ENCODE measurements at regions not wholly inside any gene's neighbourhood (a gene's known extent, or its start where the extent isn't known, plus 50 kb on each side); places are given as distances from the start of the nearest gene placed in this dataset.
"Not testable (repeated sequence)": the region's sequence is repeated elsewhere in the genome, so short reads cannot be mapped to it uniquely, and the experiment has no call there.

DNA sequence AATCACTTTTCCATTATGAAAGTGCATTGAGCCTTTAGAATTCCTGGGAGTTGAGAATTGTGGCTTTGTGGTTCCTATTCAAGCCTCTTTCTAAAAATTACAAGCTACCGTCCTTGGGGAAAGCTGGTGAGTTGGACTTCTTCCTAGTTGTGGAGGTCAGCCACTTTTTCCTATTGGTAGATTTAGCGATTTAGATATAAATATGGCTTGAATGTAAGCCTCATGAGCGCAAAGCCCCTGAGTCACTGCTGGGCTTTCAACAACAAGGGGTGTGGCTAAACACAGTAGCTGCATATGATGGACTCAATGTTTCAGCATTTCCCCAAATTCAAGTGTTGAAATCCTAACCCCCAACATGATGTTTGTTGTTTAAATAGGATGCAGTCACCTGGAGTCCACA, 150.0 kb upstream of the IGFBP3 start:
- H3K9me3 ChIP-seq (ENCODE audit: control insufficient read depth, insufficient read depth, low read length): no peaks in the 10 kb centered on the region
- no peak for DNase-seq (ENCODE audit: low read depth in 4 of 6, low spot score in 6 of 6)
- no peak overlapping the region for H3K27ac ChIP-seq (ENCODE audit: low read depth, low read length)
- H3K36me3 ChIP-seq (ENCODE audit: control insufficient read depth, insufficient read depth, low read length): no peaks in the 10 kb centered on the region
- no peaks in the 10 kb centered on the region for H3K27me3 ChIP-seq (ENCODE audit: control insufficient read depth, insufficient read depth, low read length)
- no peaks in the 10 kb centered on the region for H3K4me1 ChIP-seq (ENCODE audit: control insufficient read depth, insufficient read depth, low read length)
- WGBS (ENCODE audit: insufficient coverage): 75% methylated on average over 1 of the region's 3 CpGs
- no peak overlapping the region for H3K4me3 ChIP-seq (ENCODE audit: low read depth, low read length)

DNA sequence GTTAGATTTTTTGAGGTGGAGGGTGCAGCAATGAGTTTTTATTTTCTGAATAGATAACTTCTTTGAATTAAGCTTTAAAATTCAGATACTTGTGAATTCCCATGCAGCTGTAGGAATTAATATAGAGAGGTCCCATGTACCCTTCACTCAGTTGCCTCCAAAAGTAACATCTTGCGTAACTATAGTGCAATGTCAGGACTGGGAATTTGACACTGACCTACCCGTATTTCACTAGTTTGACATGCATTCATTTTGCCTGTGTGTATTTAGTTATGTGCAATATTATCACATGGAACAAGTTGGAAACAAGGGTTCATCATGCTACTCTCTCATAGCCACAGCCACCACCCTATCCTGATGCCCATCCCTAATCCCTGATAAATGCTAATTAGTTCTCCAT, 147.1 kb upstream of the IGFBP3 start:
- WGBS (ENCODE audit: insufficient coverage): no CpG with 5 or more reads among the region's 2 CpGs
- no peaks in the 10 kb centered on the region for H3K36me3 ChIP-seq (ENCODE audit: control insufficient read depth, insufficient read depth, low read length)
- H3K9me3 ChIP-seq (ENCODE audit: control insufficient read depth, insufficient read depth, low read length): no peaks in the 10 kb centered on the region

DNA sequence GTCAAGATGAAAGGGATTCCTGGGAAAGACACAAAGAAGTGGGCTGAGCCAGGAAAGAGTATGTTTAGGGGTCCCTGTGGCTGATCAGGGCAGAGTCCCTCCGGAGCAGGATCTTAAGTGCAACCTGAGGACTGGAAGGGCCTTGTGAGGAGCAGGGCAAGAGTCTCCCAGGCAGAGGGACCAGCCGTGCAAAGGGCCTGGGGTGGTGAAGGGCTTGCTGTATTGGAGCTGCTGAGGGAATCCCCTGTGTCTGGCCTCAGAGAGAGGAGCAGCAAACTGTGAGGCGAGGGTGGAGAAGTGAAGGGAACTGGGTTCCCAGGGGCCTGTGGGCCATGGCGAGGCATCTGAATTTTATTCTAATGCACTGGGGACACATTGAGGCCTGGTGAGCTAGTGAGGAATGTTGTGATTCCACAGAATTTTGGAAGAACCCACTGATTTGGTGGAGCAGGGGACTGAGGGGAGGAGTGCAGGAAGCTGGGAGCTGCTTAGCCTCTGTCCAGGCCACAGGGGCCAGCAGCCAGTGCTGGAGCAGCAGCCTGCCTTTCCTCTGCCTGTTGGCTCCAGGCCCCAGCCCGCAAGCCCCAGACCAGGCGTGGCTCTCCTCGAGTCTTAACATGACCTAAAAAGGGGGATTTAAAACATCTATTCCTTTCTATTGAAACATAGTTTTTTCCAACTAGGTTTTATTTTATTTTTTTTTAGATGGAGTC, 138.4 kb upstream of the IGFBP3 start:
- no peaks in the 10 kb centered on the region for H3K27me3 ChIP-seq (ENCODE audit: control insufficient read depth, insufficient read depth, low read length)
- no peak overlapping the region for H3K4me3 ChIP-seq (ENCODE audit: low read depth, low read length)
- 73% methylated on average over 4 of the region's 7 CpGs for WGBS (ENCODE audit: insufficient coverage)
- DNase-seq (ENCODE audit: low read depth in 4 of 6, low spot score in 6 of 6): no peak
- H3K27ac ChIP-seq (ENCODE audit: low read depth, low read length): no peak overlapping the region
- no peaks in the 10 kb centered on the region for H3K4me1 ChIP-seq (ENCODE audit: control insufficient read depth, insufficient read depth, low read length)
- H3K9me3 ChIP-seq (ENCODE audit: control insufficient read depth, insufficient read depth, low read length): no peaks in the 10 kb centered on the region
- no peaks in the 10 kb centered on the region for H3K36me3 ChIP-seq (ENCODE audit: control insufficient read depth, insufficient read depth, low read length)

More for the DNA sequence above, 147.1 kb upstream of the IGFBP3 start:
- no peaks in the 10 kb centered on the region for H3K27me3 ChIP-seq (ENCODE audit: control insufficient read depth, insufficient read depth, low read length)
- no peak for DNase-seq (ENCODE audit: low read depth in 4 of 6, low spot score in 6 of 6)
- H3K27ac ChIP-seq (ENCODE audit: low read depth, low read length): no peak overlapping the region
- H3K4me3 ChIP-seq (ENCODE audit: low read depth, low read length): no peak overlapping the region
- no peaks in the 10 kb centered on the region for H3K4me1 ChIP-seq (ENCODE audit: control insufficient read depth, insufficient read depth, low read length)

DNA sequence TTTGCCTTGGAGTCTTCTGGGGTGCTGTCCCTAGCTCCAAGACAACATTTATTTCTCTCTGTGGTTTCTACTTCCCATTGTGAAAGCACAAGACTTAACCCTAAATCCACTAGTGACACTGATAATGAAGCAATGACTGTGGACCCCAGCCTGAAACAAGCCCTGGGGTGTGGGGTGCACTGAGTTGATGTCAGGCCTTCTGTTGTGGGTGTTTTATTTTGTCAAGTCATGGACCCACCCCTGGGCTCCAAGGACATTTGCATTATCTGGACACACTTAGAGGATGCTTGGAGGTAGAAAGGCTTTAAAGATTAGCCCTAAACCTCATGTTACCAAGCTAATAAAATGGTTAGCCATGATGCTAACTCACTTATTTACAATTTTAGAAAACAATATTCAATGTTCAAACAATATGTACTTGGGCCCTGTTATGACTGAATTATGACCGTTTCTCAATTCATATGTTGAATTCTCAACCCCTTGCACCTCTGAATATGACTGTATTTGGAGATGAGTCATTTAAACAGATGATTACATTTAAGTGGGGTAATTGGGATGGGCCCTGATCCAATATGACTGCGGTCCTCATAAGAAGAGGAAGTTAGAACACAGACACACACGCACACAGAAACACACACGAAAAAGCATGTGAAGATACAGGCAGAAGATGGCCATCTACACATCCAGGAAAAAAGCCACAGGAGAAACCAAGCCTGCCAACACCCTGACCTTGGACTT, 137.2 kb upstream of the IGFBP3 start:
- Histone ChIP-seq H3K36me3 (ENCODE audit: control insufficient read depth, insufficient read depth, low read length) (no peaks in the 10 kb centered on the region), H3K4me1 (ENCODE audit: control insufficient read depth, insufficient read depth, low read length) (no peaks in the 10 kb centered on the region), H3K4me3 (ENCODE audit: low read depth, low read length) (no peak overlapping the region), H3K9me3 (ENCODE audit: control insufficient read depth, insufficient read depth, low read length) (no peaks in the 10 kb centered on the region), H3K27me3 (ENCODE audit: control insufficient read depth, insufficient read depth, low read length) (no peaks in the 10 kb centered on the region), H3K27ac (ENCODE audit: low read depth, low read length) (no peak overlapping the region)
- 100% methylated on average over 2 of the region's 4 CpGs for whole genome bisulfite sequencing (ENCODE audit: insufficient coverage)
- no peak for DNase-seq (ENCODE audit: low read depth in 4 of 6, low spot score in 6 of 6)

DNA sequence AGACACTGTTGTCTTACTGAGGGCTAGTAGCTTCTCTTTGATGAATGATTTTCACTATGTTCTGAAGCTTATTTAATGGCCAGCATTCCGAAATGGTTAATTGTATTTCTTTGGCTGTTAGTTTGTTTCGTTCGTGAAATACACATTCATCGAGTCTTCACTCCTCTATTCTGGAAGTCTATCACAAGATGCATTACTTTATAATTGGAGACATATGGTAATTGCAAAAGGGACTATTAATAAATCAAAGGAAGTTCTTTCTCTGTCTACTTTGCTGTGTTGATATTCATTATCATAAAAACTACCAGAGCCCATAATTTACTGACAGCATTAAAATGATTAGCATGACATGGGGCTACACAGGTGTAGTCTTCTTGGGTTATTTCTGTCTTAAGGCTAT, 133.8 kb upstream of the IGFBP3 start:
- DNase-seq (ENCODE audit: low read depth in 4 of 6, low spot score in 6 of 6): no peak
- no CpG with 5 or more reads among the region's 4 CpGs for WGBS (ENCODE audit: insufficient coverage)
- Histone ChIP-seq H3K9me3 (ENCODE audit: control insufficient read depth, insufficient read depth, low read length) (no peaks in the 10 kb centered on the region), H3K27ac (ENCODE audit: low read depth, low read length) (no peak overlapping the region), H3K27me3 (ENCODE audit: control insufficient read depth, insufficient read depth, low read length) (no peaks in the 10 kb centered on the region), H3K36me3 (ENCODE audit: control insufficient read depth, insufficient read depth, low read length) (no peaks in the 10 kb centered on the region), H3K4me1 (ENCODE audit: control insufficient read depth, insufficient read depth, low read length) (no peaks in the 10 kb centered on the region), H3K4me3 (ENCODE audit: low read depth, low read length) (no peak overlapping the region)

DNA sequence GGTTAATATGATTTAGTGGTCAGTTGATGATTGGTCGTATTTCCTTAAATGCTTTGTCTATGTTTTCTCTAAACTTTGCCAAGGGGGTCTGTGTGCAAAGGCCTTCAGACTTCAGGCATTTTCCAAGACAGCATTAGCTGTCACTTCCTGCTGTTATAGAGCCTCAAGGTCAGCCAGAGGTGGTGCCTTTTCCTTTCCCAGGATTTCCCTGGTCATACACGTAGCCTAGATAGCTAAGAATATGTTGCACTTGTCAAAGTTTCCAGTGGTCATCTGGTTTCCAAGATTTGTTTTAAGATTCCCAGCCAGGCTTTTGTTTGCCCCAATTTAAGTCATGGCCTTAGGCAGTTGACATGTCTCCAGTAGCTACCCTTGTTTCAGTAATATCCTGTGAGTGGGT, 133.2 kb upstream of the IGFBP3 start:
- WGBS (ENCODE audit: insufficient coverage): 92% methylated on average over 2 of the region's 2 CpGs
- Histone ChIP-seq H3K4me3 (ENCODE audit: low read depth, low read length) (no peak overlapping the region), H3K27ac (ENCODE audit: low read depth, low read length) (no peak overlapping the region), H3K36me3 (ENCODE audit: control insufficient read depth, insufficient read depth, low read length) (no peaks in the 10 kb centered on the region), H3K27me3 (ENCODE audit: control insufficient read depth, insufficient read depth, low read length) (no peaks in the 10 kb centered on the region), H3K4me1 (ENCODE audit: control insufficient read depth, insufficient read depth, low read length) (no peaks in the 10 kb centered on the region), H3K9me3 (ENCODE audit: control insufficient read depth, insufficient read depth, low read length) (no peaks in the 10 kb centered on the region)
- DNase-seq (ENCODE audit: low read depth in 4 of 6, low spot score in 6 of 6): no peak

DNA sequence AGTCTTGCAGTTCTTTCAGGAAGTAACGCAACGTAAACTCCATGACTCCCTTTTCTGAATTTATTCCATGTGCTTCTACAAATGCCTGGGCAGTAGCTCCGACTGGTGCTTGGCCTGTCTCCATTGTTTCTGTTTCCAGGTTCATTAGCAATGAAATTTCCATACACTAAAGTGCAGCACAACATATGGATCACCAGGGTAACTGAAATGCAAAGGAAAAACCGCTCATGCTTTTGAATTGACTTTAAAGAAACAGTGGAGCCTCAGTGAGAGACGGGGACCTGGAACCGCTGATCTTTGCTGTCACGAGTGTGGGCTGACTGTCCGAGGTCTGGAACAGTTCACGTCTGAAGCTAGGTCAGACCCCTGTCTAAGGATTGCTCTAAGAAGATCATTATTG, 126.5 kb upstream of the IGFBP3 start:
- H3K27ac ChIP-seq (ENCODE audit: low read depth, low read length): no peak overlapping the region
- DNase-seq (ENCODE audit: low read depth in 4 of 6, low spot score in 6 of 6): peak in 2 of 6 donors; percentile 25 to 75

DNA sequence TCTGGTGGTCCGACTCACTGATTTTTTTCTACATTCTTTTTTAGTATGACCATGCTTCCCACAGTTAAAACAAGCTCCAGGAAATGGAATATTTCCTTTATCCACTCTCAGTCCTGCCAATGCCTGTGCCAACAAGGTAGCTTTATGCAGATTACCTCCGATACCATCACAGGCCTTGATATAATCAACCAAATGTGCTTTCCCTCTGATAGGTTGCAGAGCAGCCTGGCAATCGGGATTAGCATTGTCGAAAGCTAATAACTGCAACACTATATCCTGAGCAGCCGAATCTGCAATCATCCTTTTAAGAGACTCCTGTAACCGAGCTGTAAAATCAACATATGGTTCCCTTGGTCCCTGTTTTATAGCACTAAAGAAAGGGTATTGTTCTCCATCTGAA, 122.3 kb upstream of the IGFBP3 start:
- H3K27ac ChIP-seq (ENCODE audit: low read depth, low read length); H3K36me3 ChIP-seq (ENCODE audit: control insufficient read depth, insufficient read depth, low read length); H3K9me3 ChIP-seq (ENCODE audit: control insufficient read depth, insufficient read depth, low read length); H3K4me3 ChIP-seq (ENCODE audit: low read depth, low read length); H3K4me1 ChIP-seq (ENCODE audit: control insufficient read depth, insufficient read depth, low read length); H3K27me3 ChIP-seq (ENCODE audit: control insufficient read depth, insufficient read depth, low read length): not testable (repeated sequence)
- 59% methylated on average over 6 of the region's 6 CpGs for WGBS (ENCODE audit: insufficient coverage)
- peak in 1 of 6 donors; percentile 56 for DNase-seq (ENCODE audit: low read depth in 4 of 6, low spot score in 6 of 6)

More for the DNA sequence above, 126.5 kb upstream of the IGFBP3 start:
- H3K9me3 ChIP-seq (ENCODE audit: control insufficient read depth, insufficient read depth, low read length): no peaks in the 10 kb centered on the region
- H3K27me3 ChIP-seq (ENCODE audit: control insufficient read depth, insufficient read depth, low read length): no peaks in the 10 kb centered on the region
- H3K4me1 ChIP-seq (ENCODE audit: control insufficient read depth, insufficient read depth, low read length): no peaks in the 10 kb centered on the region
- no peak overlapping the region for H3K4me3 ChIP-seq (ENCODE audit: low read depth, low read length)
- H3K36me3 ChIP-seq (ENCODE audit: control insufficient read depth, insufficient read depth, low read length): no peaks in the 10 kb centered on the region
- 71% methylated on average over 9 of the region's 9 CpGs for WGBS (ENCODE audit: insufficient coverage)

DNA sequence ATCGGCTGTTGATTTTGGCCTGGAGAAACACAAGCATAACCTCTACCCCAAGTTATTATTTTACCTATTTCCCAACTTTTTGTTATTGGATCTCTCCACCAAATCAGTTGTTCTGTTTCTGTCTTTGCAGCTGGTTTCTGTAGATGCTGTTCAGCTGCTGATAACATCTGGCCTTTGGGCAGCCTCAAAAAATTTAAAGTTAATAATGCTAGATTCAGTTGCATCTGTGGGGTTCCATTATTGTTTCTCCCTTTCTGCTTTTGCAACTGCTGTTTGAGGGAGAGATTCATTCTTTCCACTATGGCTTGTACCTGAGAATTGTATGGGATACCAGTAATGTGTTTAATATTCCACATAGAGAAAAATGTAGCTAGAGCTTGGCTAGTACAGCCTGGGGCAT, 118.7 kb upstream of the IGFBP3 start:
- DNase-seq (ENCODE audit: low read depth in 4 of 6, low spot score in 6 of 6); H3K27ac ChIP-seq (ENCODE audit: low read depth, low read length): not testable (repeated sequence)
- WGBS (ENCODE audit: insufficient coverage): no CpG with 5 or more reads among the region's 1 CpG

DNA sequence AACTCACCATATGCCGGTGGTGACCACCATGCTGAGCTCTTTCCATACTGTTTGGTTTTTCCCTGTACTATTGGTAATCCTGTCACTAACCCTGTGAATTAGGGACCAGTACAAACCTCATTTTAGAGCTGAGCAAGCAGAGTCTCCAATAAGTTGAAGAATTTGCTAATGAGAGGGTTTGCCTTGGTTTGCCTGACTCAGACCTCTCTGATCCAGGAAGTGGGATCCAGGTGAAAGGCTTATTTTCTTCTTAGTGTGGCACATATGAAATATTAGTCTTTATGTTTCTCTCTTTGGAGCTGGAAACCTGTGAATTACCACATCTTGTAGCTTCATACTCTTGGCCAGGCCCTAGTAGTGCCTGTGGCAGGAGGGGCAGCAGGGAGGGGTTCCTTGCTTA, 114.1 kb upstream of the IGFBP3 start:
- Histone ChIP-seq H3K4me3 (ENCODE audit: low read depth, low read length) (no peak overlapping the region), H3K36me3 (ENCODE audit: control insufficient read depth, insufficient read depth, low read length) (no peaks in the 10 kb centered on the region), H3K27me3 (ENCODE audit: control insufficient read depth, insufficient read depth, low read length) (no peaks in the 10 kb centered on the region), H3K27ac (ENCODE audit: low read depth, low read length) (no peak overlapping the region), H3K9me3 (ENCODE audit: control insufficient read depth, insufficient read depth, low read length) (no peaks in the 10 kb centered on the region), H3K4me1 (ENCODE audit: control insufficient read depth, insufficient read depth, low read length) (no peaks in the 10 kb centered on the region)
- 100% methylated on average over 1 of the region's 1 CpG for WGBS (ENCODE audit: insufficient coverage)
- DNase-seq (ENCODE audit: low read depth in 4 of 6, low spot score in 6 of 6): no peak

More for the DNA sequence above, 118.7 kb upstream of the IGFBP3 start:
- H3K36me3 ChIP-seq (ENCODE audit: control insufficient read depth, insufficient read depth, low read length); H3K9me3 ChIP-seq (ENCODE audit: control insufficient read depth, insufficient read depth, low read length); H3K4me1 ChIP-seq (ENCODE audit: control insufficient read depth, insufficient read depth, low read length); H3K4me3 ChIP-seq (ENCODE audit: low read depth, low read length); H3K27me3 ChIP-seq (ENCODE audit: control insufficient read depth, insufficient read depth, low read length): not testable (repeated sequence)

All from spinal cord (tissue), 9 donors.